ENCODE measurements at regions not wholly inside any gene's neighbourhood (a gene's known extent, or its start where the extent isn't known, plus 50 kb on each side); places are given as distances from the start of the nearest gene placed in this dataset.

DNA sequence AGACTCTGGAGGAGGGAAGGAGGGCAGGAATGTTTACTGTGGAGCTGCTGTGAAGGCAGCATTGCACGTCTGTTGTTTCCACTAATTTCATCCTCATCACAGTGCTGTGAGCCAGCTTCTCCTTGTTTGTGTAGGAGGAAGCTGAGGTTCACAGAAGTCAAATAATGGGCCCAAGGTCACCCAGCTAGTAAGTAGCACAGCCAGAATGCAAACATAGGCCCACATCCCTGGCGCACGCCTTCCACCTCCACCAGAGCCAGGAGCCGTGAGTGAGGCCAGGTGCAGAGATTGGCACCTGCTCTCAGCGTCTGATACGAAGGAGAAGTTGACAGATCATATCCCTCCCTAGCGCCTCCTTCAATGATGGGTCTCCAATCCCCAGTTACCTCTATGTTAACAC is 93.6 kb downstream of the HTR5A start:
- Mint-ChIP-seq H3K9me3 (no peaks in the 10 kb centered on the region), H3K27me3 (ENCODE audit: low read depth) (peaks cover 14% of the 10 kb centered on the region), H3K36me3 (ENCODE audit: low read depth) (no peaks in the 10 kb centered on the region), H3K4me3 (no peak overlapping the region), H3K27ac (ENCODE audit: unreplicated experiment) (no peak overlapping the region), H3K4me1 (no peaks in the 10 kb centered on the region)
- no peak for DNase-seq (ENCODE audit: low read depth, low spot score)
- TF ChIP-seq, protein P1, sequence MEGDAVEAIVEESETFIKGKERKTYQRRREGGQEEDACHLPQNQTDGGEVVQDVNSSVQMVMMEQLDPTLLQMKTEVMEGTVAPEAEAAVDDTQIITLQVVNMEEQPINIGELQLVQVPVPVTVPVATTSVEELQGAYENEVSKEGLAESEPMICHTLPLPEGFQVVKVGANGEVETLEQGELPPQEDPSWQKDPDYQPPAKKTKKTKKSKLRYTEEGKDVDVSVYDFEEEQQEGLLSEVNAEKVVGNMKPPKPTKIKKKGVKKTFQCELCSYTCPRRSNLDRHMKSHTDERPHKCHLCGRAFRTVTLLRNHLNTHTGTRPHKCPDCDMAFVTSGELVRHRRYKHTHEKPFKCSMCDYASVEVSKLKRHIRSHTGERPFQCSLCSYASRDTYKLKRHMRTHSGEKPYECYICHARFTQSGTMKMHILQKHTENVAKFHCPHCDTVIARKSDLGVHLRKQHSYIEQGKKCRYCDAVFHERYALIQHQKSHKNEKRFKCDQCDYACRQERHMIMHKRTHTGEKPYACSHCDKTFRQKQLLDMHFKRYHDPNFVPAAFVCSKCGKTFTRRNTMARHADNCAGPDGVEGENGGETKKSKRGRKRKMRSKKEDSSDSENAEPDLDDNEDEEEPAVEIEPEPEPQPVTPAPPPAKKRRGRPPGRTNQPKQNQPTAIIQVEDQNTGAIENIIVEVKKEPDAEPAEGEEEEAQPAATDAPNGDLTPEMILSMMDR (conservative IDR thresholded peaks at IDR 0.05) = no peak

- H3K36me3 Mint-ChIP-seq (ENCODE audit: low read depth) = no peaks in the 10 kb centered on the region
- no peak overlapping the region for H3K27ac Mint-ChIP-seq (ENCODE audit: unreplicated experiment)
Measured at GRCh38 chr7:155164316-155164715, 94.2 kb downstream of the HTR5A start.

GRCh38 chr7:155166108-155166507 is 96.0 kb downstream of the HTR5A start:
- Mint-ChIP-seq H3K4me3 (no peak overlapping the region), H3K9me3 (no peaks in the 10 kb centered on the region), H3K4me1 (no peaks in the 10 kb centered on the region), H3K27me3 (ENCODE audit: low read depth) (peaks cover 14% of the 10 kb centered on the region), H3K27ac (ENCODE audit: unreplicated experiment) (peak overlapping the region; percentile 50), H3K36me3 (ENCODE audit: low read depth) (no peaks in the 10 kb centered on the region)
- DNase-seq (ENCODE audit: low read depth, low spot score) = no peak
- TF ChIP-seq, protein P1 (conservative IDR thresholded peaks at IDR 0.05) = no peak

More at GRCh38 chr7:155164316-155164715, 94.2 kb downstream of the HTR5A start:
- H3K9me3 Mint-ChIP-seq = no peaks in the 10 kb centered on the region
- peaks cover 14% of the 10 kb centered on the region for H3K27me3 Mint-ChIP-seq (ENCODE audit: low read depth)
- H3K4me1 Mint-ChIP-seq = no peaks in the 10 kb centered on the region
- no peak overlapping the region for H3K4me3 Mint-ChIP-seq
- DNase-seq (ENCODE audit: low read depth, low spot score) = no peak
- TF ChIP-seq, protein P1 (conservative IDR thresholded peaks at IDR 0.05) = no peak

DNA sequence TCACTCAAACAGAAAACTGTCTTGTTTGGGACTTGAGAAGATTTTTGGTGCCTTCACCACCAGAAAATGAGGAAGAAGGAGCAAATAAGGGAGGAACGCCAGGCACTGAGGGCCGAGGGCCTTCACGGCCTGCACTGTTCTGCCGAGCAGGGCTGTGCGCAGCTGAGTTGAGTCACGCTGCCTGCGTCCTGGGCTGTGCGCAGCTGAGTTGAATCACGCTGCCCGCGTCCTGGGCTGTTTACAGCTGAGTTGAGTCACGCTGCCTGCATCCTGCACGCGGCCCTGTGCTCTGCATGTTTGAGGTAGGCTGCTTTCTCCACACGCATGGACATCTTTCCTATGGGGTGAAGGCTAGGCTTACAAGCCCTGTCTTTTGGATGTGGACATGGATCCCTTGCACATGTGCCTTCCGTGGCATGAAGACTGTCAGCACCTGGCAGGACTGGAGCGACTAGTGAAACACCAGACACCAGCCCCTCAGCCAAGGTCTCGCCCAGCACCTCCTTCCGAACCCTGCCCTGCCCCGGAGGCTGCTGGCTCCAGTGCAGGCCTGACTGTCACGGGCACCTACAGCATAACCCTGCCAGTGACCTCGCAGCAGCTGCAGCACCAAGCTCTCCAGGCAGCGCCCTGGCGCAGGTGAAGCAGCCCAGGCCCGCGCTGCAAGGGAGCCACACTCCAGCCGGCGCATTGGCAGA is 96.7 kb downstream of the HTR5A start:
- Mint-ChIP-seq H3K4me1 (no peaks in the 10 kb centered on the region), H3K4me3 (no peak overlapping the region), H3K36me3 (ENCODE audit: low read depth) (no peaks in the 10 kb centered on the region), H3K9me3 (no peaks in the 10 kb centered on the region), H3K27me3 (ENCODE audit: low read depth) (peaks cover 10% of the 10 kb centered on the region), H3K27ac (ENCODE audit: unreplicated experiment) (no peak overlapping the region)
- no peak for DNase-seq (ENCODE audit: low read depth, low spot score)
- TF ChIP-seq, protein P1 (conservative IDR thresholded peaks at IDR 0.05) = no peak

- no peaks in the 10 kb centered on the region for H3K4me1 Mint-ChIP-seq
- no peak overlapping the region for H3K27ac Mint-ChIP-seq (ENCODE audit: unreplicated experiment)
- H3K9me3 Mint-ChIP-seq = no peaks in the 10 kb centered on the region
- no peaks in the 10 kb centered on the region for H3K36me3 Mint-ChIP-seq (ENCODE audit: low read depth)
- H3K27me3 Mint-ChIP-seq (ENCODE audit: low read depth) = peaks cover 3% of the 10 kb centered on the region
- no peak overlapping the region for H3K4me3 Mint-ChIP-seq
- TF ChIP-seq, protein P1 (conservative IDR thresholded peaks at IDR 0.05) = no peak
- DNase-seq (ENCODE audit: low read depth, low spot score) = no peak
Measured at GRCh38 chr7:155167706-155168365, 97.7 kb downstream of the HTR5A start.

Data from neural crest cell (in vitro differentiated cells).